AG09309 (cell line): ENCODE measurements at regions not wholly inside any gene's neighbourhood (a gene's known extent, or its start where the extent isn't known, plus 50 kb on each side); places are given as distances from the start of the nearest gene placed in this dataset.

Experiments used
- DNase-seq: peaks from one replicate; pipeline ENCODE4 v3.0.0-alpha.2; 2010; ENCODE audit warnings: low read depth
- H3K4me3 ChIP-seq: 2 replicates; pipeline ENCODE4 v1.5.1; 2011; ENCODE audit warnings: mild to moderate bottlenecking, low read depth, low read length, moderate library complexity; ENCODE audit not compliant: control insufficient read depth
- CTCF ChIP-seq: IDR thresholded peaks from 2 replicates; pipeline ENCODE4 v1.5.1; 2011; ENCODE audit warnings: mild to moderate bottlenecking, low read depth, low read length, inconsistent platforms; ENCODE audit not compliant: insufficient read depth, control insufficient read depth; ENCODE audit errors: missing control alignments

- H3K4me3 ChIP-seq, result no peak overlapping the region
- no peak for DNase-seq
- TF ChIP-seq CTCF, result no peak
Observed at GRCh38 chr1:88250915-88251314, 433.2 kb upstream of the PKN2 start.

- no peak for DNase-seq
- no peak for TF ChIP-seq CTCF
- no peak overlapping the region for H3K4me3 ChIP-seq
Observed at GRCh38 chr1:88252745-88253144, 431.3 kb upstream of the PKN2 start.

- TF ChIP-seq CTCF, result no peak
- no peak overlapping the region for H3K4me3 ChIP-seq
- no peak for DNase-seq
Observed at GRCh38 chr1:88265606-88266005, 418.5 kb upstream of the PKN2 start.

GRCh38 chr1:88266051-88266450, 418.0 kb upstream of the PKN2 start:
- no peak for DNase-seq
- no peak overlapping the region for H3K4me3 ChIP-seq
- TF ChIP-seq CTCF, result no peak

- DNase-seq, result no peak
- H3K4me3 ChIP-seq, result no peak overlapping the region
- no peak for TF ChIP-seq CTCF
Observed at GRCh38 chr1:88272216-88272615, 411.9 kb upstream of the PKN2 start.

- TF ChIP-seq CTCF, result no peak
- DNase-seq, result no peak
- H3K4me3 ChIP-seq, result no peak overlapping the region
Observed at GRCh38 chr1:88274431-88274830, 409.6 kb upstream of the PKN2 start.

GRCh38 chr1:88275259-88275862, 408.7 kb upstream of the PKN2 start:
- no peak overlapping the region for H3K4me3 ChIP-seq
- TF ChIP-seq CTCF, result no peak
- DNase-seq, result no peak
